PC-9 (cell line): ENCODE measurements at regions not wholly inside any gene's neighbourhood (a gene's known extent, or its start where the extent isn't known, plus 50 kb on each side); places are given as distances from the start of the nearest gene placed in this dataset.

ENCODE experiments used
- BruUV-seq: library from RNA; stranded (reverse); fragments of 400-500 nt; replicated peaks from 2 replicates; lab custom pipeline; 2021; lab: Mats Ljungman, UMichigan
- CTCF ChIA-PET: fragments of 300-600 bp; sonication (Branson Sonifier 250); formaldehyde crosslinking; loops from one replicate; lab custom pipeline; 2022; ENCODE audit warnings: antibody characterized with exemption; lab: Charles Lee
- POLR2A ChIA-PET: fragments of 300-600 bp; sonication (Branson Sonifier 250); formaldehyde crosslinking; loops from one replicate; lab custom pipeline; 2022; ENCODE audit warnings: antibody characterized with exemption; ENCODE audit not compliant: unreplicated experiment; lab: Charles Lee
- DNase-seq, 2 experiments: peaks; one replicate each; pipeline versions ENCODE4 v3.0.0 to v3.0.0-alpha.2; 2015 to 2022; ENCODE audit warnings: mixed read lengths in 1 of 2
- H2AFZ ChIP-seq: fragments of 200-600 bp; sonication (generic); 2 replicates; pipeline ENCODE4 v1.8.1; 2017; ENCODE audit warnings: antibody characterized with exemption
- H3F3A ChIP-seq: fragments of 200-600 bp; sonication (generic); 2 replicates; pipeline ENCODE4 v1.8.1; 2017; ENCODE audit warnings: antibody characterized with exemption, mild to moderate bottlenecking, low read depth; ENCODE audit not compliant: insufficient read depth
- H3K27ac ChIP-seq: fragments of 200-600 bp; sonication (generic); 2 replicates; pipeline ENCODE4 v1.6.1; 2016; ENCODE audit warnings: mixed run types
- H3K27me3 ChIP-seq: fragments of 200-600 bp; sonication (generic); 2 replicates; pipeline ENCODE4 v1.6.1; 2016; ENCODE audit warnings: low read depth, mixed run types; ENCODE audit not compliant: insufficient read depth
- H3K36me3 ChIP-seq: fragments of 200-600 bp; sonication (generic); 2 replicates; pipeline ENCODE4 v1.6.1; 2016; ENCODE audit warnings: low read depth, mixed run types
- H3K4me1 ChIP-seq: fragments of 200-600 bp; sonication (generic); replicated peaks from 2 replicates; pipeline ENCODE4 v1.6.1; 2016; ENCODE audit warnings: mixed run types; ENCODE audit not compliant: insufficient read depth
- H3K4me2 ChIP-seq: fragments of 200-600 bp; sonication (generic); 2 replicates; pipeline ENCODE4 v1.6.1; 2017; ENCODE audit warnings: mixed run types
- H3K4me3 ChIP-seq: fragments of 200-600 bp; sonication (generic); 2 replicates; pipeline ENCODE4 v1.6.1; 2016; ENCODE audit warnings: mixed run types
- H3K79me2 ChIP-seq: fragments of 200-600 bp; sonication (generic); 2 replicates; pipeline ENCODE4 v1.6.1; 2017; ENCODE audit warnings: low read depth, mixed run types
- H3K9me2 ChIP-seq: fragments of 200-600 bp; sonication (generic); 2 replicates; pipeline ENCODE4 v1.8.1; 2017; ENCODE audit warnings: mild to moderate bottlenecking; ENCODE audit not compliant: insufficient read depth
- H3K9me3 ChIP-seq: fragments of 200-600 bp; sonication (generic); 2 replicates; pipeline ENCODE4 v1.8.1; 2016; ENCODE audit warnings: low read depth; ENCODE audit not compliant: insufficient read depth
- H4K20me1 ChIP-seq: fragments of 200-600 bp; sonication (generic); 2 replicates; pipeline ENCODE4 v1.8.1; 2017; ENCODE audit not compliant: insufficient read depth
- EZH2 ChIP-seq: fragments of 200-600 bp; sonication (generic); IDR thresholded peaks from 2 replicates; pipeline ENCODE4 v1.8.0; 2017; ENCODE audit warnings: antibody characterized with exemption, low read depth
- intact Hi-C: fragments of 100-400 bp; cut with micrococcal nuclease; formaldehyde crosslinking; loops from one replicate; pipeline ENCODE4 v1.10.0; 2022; ENCODE audit not compliant: unreplicated experiment
- TF ChIP-seq, protein P1 (sequence below): fragments of 200-600 bp; sonication (generic); conservative IDR thresholded peaks from 2 replicates; pipeline ENCODE4 v1.6.1; 2017; ENCODE audit warnings: mixed run types, antibody characterized with exemption, mild to moderate bottlenecking, moderate library complexity

- CTCF ChIA-PET = no interaction called here
- H3K36me3 ChIP-seq = no peaks in the 10 kb centered on the region
- H3K9me3 ChIP-seq = no peaks in the 10 kb centered on the region; the same call in 1 of the 2 replicates
- peaks cover 4% of the 10 kb centered on the region for H3K4me1 ChIP-seq
- POLR2A ChIA-PET = interaction anchor here (0.6 kb wide), 2 partner anchors 95 to 1911 kb away, joined by 4 to 6 read pairs; no protein-coding TSS in a partner anchor
- no peaks in the 10 kb centered on the region for H3K27me3 ChIP-seq
- H3K79me2 ChIP-seq = no peaks in the 10 kb centered on the region
- intact Hi-C loops = no loop called here
- H3F3A ChIP-seq = peaks cover 3% of the 10 kb centered on the region; the same call in 1 of the 2 replicates
- H3K4me3 ChIP-seq = no peak overlapping the region
- H3K27ac ChIP-seq = no peak overlapping the region
- no peak overlapping the region for H3K4me2 ChIP-seq
- H4K20me1 ChIP-seq = no peaks in the 10 kb centered on the region
- DNase-seq = no peak
- TF ChIP-seq, protein P1, sequence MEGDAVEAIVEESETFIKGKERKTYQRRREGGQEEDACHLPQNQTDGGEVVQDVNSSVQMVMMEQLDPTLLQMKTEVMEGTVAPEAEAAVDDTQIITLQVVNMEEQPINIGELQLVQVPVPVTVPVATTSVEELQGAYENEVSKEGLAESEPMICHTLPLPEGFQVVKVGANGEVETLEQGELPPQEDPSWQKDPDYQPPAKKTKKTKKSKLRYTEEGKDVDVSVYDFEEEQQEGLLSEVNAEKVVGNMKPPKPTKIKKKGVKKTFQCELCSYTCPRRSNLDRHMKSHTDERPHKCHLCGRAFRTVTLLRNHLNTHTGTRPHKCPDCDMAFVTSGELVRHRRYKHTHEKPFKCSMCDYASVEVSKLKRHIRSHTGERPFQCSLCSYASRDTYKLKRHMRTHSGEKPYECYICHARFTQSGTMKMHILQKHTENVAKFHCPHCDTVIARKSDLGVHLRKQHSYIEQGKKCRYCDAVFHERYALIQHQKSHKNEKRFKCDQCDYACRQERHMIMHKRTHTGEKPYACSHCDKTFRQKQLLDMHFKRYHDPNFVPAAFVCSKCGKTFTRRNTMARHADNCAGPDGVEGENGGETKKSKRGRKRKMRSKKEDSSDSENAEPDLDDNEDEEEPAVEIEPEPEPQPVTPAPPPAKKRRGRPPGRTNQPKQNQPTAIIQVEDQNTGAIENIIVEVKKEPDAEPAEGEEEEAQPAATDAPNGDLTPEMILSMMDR = no peak
- no peak for TF ChIP-seq EZH2
- no peaks in the 10 kb centered on the region for H3K9me2 ChIP-seq
- no TSS peak for BruUV-seq
- H2AFZ ChIP-seq = no peak overlapping the region
These were observed 79.1 kb upstream of the FOXB1 start for GRCh38 chr15:59924812-59925522.

- H3F3A ChIP-seq = peaks cover 8% of the 10 kb centered on the region; the same call in 1 of the 2 replicates
- TF ChIP-seq, protein P1 = no peak
- TF ChIP-seq EZH2 = no peak
- H3K36me3 ChIP-seq = no peaks in the 10 kb centered on the region
- intact Hi-C loops = no loop called here
- H3K27ac ChIP-seq = no peak overlapping the region
- ChIA-PET CTCF (interaction anchor here (0.7 kb wide), 1 partner anchor 251 kb away, joined by 3 read pairs; no protein-coding TSS in a partner anchor), POLR2A (no interaction called here)
- H2AFZ ChIP-seq = no peak overlapping the region
- no peaks in the 10 kb centered on the region for H3K79me2 ChIP-seq
- H4K20me1 ChIP-seq = no peaks in the 10 kb centered on the region
- H3K4me2 ChIP-seq = no peak overlapping the region
- H3K4me1 ChIP-seq = peaks cover 12% of the 10 kb centered on the region
- no peak for DNase-seq
- no TSS peak for BruUV-seq
- no peak overlapping the region for H3K4me3 ChIP-seq
- no peaks in the 10 kb centered on the region for H3K9me2 ChIP-seq
- H3K9me3 ChIP-seq = no peaks in the 10 kb centered on the region; the same call in 1 of the 2 replicates
- no peaks in the 10 kb centered on the region for H3K27me3 ChIP-seq
These were observed 80.0 kb upstream of the FOXB1 start for GRCh38 chr15:59924096-59924495.

- intact Hi-C loops = no loop called here
- Histone ChIP-seq H3K9me3 (no peaks in the 10 kb centered on the region; the same call in 1 of the 2 replicates), H3K9me2 (no peaks in the 10 kb centered on the region), H3K4me3 (no peak overlapping the region), H3F3A (peaks cover 8% of the 10 kb centered on the region; the same call in 1 of the 2 replicates), H3K27me3 (no peaks in the 10 kb centered on the region), H3K4me2 (no peak overlapping the region), H3K79me2 (no peaks in the 10 kb centered on the region), H3K27ac (no peak overlapping the region), H4K20me1 (no peaks in the 10 kb centered on the region), H3K36me3 (no peaks in the 10 kb centered on the region), H3K4me1 (peaks cover 18% of the 10 kb centered on the region), H2AFZ (no peak overlapping the region)
- TF ChIP-seq, protein P1 = no peak
- TF ChIP-seq EZH2 = no peak
- DNase-seq = no peak
- BruUV-seq = no TSS peak
- CTCF ChIA-PET = no interaction called here
- POLR2A ChIA-PET = no interaction called here
These were observed 80.6 kb upstream of the FOXB1 start for GRCh38 chr15:59923508-59923907.
